Dedifferentiated amniotic fluid mesenchymal stem cell (primary cell): ENCODE measurements at regions not wholly inside any gene's neighbourhood (a gene's known extent, or its start where the extent isn't known, plus 50 kb on each side); places are given as distances from the start of the nearest gene placed in this dataset.
"Not testable (repeated sequence)": the region's sequence is repeated elsewhere in the genome, so short reads cannot be mapped to it uniquely, and the experiment has no call there.

Experiments
- DNase-seq: peaks from one replicate; pipeline ENCODE4 v3.0.0-alpha.2; 2016; ENCODE audit errors: extremely low spot score

DNA sequence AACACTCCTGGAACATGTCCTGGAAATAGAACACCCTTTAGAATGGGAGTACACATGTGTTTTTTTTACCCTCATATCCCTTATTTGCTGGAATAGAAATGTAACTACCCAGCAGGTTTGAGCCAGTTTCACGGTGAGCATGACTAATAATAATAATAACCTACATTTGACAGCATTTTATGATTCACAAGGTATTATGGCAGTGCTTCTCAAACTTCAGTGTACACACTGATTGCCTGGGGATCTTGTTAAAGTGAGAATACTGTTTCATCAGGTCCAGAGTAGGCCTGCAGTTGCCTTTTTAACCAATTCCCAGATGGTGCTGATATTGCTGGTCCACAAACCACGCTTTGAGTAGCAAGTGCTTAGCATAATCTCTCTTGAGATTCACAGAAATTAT is 63.9 kb downstream of the NFKBIZ start:
- DNase-seq: no peak

DNA sequence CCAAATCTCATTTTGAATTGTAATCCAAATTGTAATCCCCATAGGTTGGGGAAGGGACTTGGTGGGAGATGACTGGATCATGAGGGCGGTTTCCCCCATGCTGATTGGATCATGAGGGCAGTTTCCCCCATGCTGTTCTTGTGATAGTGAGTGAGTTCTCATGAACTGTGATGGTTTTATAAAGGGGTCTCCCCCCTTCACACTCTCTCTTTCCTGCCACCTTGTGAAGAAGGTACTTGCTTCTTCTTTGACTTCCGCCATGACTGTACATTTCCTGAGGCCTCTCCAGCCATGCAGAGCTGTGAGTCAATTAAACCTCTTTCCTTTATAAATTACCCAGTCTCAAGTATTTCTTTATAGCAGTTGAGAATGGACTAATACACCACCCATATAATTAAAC is 68.4 kb downstream of the NFKBIZ start:
- DNase-seq: not testable (repeated sequence)

DNA sequence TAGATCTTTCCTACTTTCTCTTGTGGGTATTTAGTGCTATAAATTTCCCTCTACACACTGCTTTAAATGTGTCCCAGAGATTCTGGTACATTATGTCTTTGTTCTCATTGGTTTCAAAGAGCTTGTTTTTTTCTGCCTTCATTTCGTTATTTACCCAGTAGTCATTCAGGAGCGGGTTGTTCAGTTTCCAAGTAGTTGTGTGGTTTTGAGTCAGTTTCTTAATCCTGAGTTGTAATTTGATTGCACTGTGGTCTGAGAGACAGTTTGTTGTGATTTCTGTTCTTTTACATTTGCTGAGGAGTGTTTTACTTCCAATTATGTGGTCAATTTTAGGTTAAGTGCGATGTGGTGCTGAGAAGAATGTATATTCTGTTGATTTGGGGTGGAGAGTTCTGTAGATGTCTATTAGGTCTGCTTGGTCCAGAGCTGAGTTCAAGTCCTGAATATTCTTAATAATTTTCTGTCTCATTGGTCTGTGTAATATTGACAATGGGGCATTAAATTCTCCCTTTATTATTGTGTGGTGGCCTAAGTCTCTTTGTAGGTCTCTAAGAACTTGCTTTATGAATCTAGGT is 72.9 kb downstream of the NFKBIZ start:
- not testable (repeated sequence) for DNase-seq

DNA sequence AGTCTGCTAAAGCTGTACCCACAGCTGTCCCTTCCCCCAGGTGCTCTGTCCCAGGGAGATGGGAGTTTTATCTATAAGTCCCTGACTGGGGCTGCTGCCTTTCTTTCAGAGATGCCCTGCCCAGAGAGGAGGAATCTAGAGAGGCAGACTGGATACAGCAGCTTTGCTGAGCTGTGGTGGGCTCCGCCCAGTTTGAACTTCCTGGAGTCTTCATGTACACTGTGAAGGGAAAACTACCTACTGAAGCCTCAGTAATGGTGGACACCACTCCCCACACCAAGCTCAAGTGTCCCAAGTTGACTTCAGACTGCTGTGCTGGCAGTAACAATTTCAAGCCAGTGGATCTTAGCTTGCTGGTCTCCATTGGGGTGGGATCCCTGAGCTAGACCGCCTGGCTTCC is 75.3 kb downstream of the NFKBIZ start:
- not testable (repeated sequence) for DNase-seq

DNA sequence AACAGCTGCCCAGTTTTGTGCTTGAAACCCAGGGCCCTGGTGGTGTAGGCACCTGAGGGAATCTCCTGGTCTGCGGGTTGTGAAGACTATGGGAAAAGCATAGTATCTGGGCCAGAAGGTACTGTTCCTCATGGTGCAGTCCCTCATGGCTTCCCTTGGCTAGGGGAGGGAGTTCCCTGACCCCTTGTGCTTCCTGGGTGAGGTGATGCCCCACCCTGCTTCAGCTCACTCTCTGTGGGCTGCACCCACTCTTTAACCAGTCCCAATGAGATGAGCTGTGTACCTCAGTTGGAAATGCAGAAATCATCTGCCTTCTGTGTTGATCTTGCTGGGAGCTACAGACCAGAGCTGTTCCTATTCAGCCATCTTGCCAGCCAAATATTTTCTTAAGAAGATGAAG is 75.8 kb downstream of the NFKBIZ start:
- not testable (repeated sequence) for DNase-seq

DNA sequence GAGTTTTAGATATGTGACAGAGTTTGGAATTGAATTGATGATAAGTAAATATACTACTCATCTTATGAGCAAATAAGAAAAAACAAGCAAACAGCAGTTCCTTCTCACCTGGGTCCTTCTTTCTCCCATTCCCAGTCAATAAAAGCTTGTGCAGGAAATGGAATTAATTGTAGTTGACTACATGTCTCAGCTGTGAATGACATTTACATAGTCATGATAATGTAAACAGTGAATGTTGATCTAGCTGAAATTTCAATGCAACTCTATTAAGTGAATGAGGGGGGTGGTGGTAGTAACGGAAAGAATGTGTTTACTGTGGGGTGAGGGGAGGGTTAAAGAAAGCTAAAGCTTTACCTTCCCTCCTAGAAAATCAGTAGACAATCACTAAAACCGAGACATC is 76.2 kb downstream of the NFKBIZ start:
- DNase-seq: no peak

- DNase-seq: no peak
These were observed 77.3 kb downstream of the NFKBIZ start for GRCh38 chr3:101926594-101927105.

- DNase-seq: no peak
These were observed 79.6 kb downstream of the NFKBIZ start for GRCh38 chr3:101928890-101929289.

- no peak for DNase-seq
These were observed 81.8 kb downstream of the NFKBIZ start for GRCh38 chr3:101931081-101931480.

DNA sequence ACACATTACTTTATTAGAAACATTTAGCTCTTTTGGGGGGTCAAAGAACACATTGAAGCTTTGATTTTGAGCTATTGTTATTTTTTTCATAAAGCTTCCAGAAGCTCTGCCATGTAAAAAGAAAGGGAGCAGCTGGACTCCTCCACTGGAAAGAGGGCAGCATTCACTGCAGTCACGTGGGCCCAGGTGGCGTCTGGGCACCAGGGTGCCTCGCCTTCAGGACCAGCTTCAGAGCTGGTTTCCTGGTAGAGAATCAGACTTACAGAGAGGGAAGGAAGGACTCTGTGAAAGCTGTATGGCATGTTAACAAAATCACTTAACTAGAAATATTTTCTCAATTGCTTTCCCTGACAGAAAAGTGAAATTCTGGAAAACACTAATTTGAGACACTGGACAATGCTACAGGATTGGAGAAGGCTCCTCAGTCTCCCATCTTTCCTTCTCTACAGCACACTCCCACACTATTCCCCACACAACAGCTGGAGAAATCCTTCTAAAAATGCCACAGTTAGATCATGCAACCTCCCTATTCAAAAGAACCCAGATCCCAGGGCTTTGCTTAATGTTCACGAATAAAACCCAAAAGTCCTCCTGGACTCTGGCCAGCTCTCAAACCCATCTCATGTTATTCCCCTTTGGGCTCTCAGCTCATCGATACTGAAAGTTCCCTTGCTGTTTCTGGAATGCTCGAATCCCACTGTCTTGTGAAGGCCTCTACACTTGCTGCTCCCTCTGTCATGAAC is 83.2 kb downstream of the NFKBIZ start:
- no peak for DNase-seq

GRCh38 chr3:101936419-101937356 is 87.4 kb downstream of the NFKBIZ start:
- DNase-seq: peak; percentile 94

GRCh38 chr3:101938262-101938847 is 89.0 kb downstream of the NFKBIZ start:
- DNase-seq: no peak

GRCh38 chr3:101939361-101940049 is 90.2 kb downstream of the NFKBIZ start:
- DNase-seq: no peak

DNA sequence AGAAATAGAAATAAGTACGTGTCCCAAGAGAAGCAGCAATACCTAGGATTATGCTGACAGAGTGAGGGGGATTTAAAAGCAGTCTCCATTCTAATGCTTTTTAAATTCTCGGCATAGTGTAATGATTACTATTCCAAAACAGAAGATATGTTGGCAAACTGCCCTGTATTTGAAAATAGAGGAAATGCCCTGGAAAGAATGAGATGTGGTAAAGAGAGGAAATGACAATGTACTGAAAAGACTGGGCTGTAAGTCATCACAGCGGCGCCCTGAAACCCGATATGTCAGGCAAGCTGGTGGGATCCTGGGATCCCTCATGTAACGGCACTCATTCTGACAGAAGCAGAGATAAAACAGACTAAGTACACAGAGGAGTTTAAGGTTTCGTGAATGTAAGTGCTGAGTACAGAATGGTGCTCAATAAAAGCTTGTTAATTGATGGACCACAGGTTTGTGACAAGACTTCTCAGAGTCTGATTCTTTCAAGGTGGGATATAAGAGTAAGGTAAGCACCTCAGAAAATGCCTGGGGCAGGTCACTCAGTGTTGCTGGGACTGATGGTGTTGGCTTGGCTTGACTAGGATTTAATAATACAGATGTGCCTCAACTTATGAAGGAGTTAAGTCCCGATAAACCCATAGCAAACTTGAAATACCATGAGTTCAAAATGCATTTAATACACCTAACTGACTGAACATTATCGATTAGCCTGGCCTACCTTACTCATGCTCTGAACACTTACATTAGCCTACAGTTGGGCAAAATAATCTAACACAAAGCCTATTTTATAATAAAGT is 91.4 kb downstream of the NFKBIZ start:
- peak; percentile 97 for DNase-seq

GRCh38 chr3:101941318-101942040 is 92.2 kb downstream of the NFKBIZ start:
- DNase-seq: no peak

DNA sequence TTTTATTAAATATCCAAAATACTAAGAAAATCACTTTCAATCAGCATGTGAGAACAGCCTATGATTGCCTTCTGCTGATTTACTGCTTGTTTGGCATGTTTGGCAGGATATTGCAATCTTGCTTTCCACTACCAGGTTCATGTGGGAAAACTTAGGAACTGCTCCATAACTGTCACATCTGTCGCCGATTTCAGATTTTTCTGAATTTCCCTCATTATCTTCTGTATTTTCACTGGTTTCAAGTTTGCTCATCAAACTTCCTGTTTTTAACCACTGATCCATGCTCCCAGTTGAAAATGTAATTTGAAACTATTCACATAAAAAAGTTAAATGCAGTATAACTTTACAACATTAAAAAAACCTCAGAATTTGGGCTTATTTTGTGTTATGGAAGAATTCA is 93.0 kb downstream of the NFKBIZ start:
- peak; percentile 24 for DNase-seq

- no peak for DNase-seq
These were observed 93.7 kb downstream of the NFKBIZ start for GRCh38 chr3:101943029-101943428.

DNA sequence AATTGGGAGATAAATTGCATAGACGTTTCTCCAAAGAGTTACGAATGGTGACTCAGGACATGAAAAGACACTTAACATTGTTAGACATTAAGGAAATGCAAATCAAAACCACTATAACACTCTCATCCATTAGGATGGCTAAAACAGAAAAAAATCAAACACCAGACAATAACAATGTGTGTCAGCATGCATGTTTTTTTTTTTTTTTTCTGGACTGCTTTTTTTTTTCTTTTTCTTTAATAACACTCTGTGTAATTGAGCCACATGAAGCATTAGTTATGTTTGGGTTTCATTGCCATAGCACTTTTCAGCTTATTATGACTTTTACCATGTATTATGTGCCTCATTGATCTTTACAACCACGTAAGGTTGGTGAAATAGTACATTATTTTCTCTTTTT is 95.0 kb downstream of the NFKBIZ start:
- no peak for DNase-seq

- no peak for DNase-seq
These were observed 96.7 kb downstream of the NFKBIZ start for GRCh38 chr3:101945980-101946379.

DNA sequence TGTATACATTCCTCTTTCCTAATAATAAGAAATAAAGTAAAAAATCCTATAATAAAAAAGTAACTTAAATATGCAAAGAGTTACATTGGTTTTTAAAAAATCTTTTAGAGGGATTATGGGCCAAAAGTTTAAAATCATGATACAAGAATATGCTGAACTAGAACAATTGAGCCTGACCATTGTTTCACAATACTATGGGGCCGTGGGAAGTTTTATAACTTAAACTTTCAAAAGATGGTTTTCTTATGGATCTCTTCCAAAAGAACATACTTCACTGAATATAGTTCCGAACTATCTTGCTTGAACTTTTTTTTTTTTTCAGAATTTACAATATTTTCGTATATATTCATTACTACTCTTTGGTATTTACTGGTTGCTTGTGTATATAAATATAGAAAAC is 97.6 kb downstream of the NFKBIZ start:
- no peak for DNase-seq
